Lung (tissue), 11 donors: ENCODE measurements at regions not wholly inside any gene's neighbourhood (a gene's known extent, or its start where the extent isn't known, plus 50 kb on each side); places are given as distances from the start of the nearest gene placed in this dataset.

Source experiments
- ATAC-seq: fragments of 200-7000 bp; cut with Tn5 transposase; one replicate; pipeline ENCODE4 v1.9.1; 2020; ENCODE audit warnings: moderate number of reproducible peaks; ENCODE audit not compliant: insufficient read depth, low FRiP score
- DNase-seq, 3 donors: peaks; one replicate each; pipeline ENCODE4 v3.0.0-alpha.2; 2013 to 2017
- H3K27ac ChIP-seq, 2 donors: one replicate each; pipeline ENCODE4 v1.5.1; 2013; ENCODE audit warnings: mild to moderate bottlenecking in 2 of 2, moderate library complexity in 2 of 2, control low read depth in 1 of 2, inconsistent platforms in 1 of 2, low read depth in 1 of 2, low read length in 1 of 2
- H3K27me3 ChIP-seq, 3 donors: one replicate each; pipeline ENCODE4 v1.5.1; 2013; ENCODE audit warnings: low read length in 2 of 3; ENCODE audit not compliant: control insufficient read depth in 3 of 3, insufficient read depth in 3 of 3
- H3K36me3 ChIP-seq, 4 donors: one replicate each; pipeline ENCODE4 v1.5.1; 2013; ENCODE audit warnings: low read length in 4 of 4, mild to moderate bottlenecking in 1 of 4, moderate library complexity in 1 of 4; ENCODE audit not compliant: control insufficient read depth in 4 of 4, insufficient read depth in 4 of 4
- H3K4me1 ChIP-seq, 5 donors: one replicate each; pipeline ENCODE4 v1.5.1; 2013; ENCODE audit warnings: low read length in 5 of 5, mild to moderate bottlenecking in 2 of 5, moderate library complexity in 1 of 5; ENCODE audit not compliant: control insufficient read depth in 5 of 5, insufficient read depth in 5 of 5
- H3K4me3 ChIP-seq: one replicate; pipeline ENCODE4 v1.5.1; 2013; ENCODE audit warnings: mild to moderate bottlenecking, control low read depth, moderate library complexity
- H3K9ac ChIP-seq, 2 donors: one replicate each; pipeline ENCODE4 v1.5.1; 2013; ENCODE audit warnings: low read length in 2 of 2, control low read depth in 1 of 2; ENCODE audit not compliant: insufficient read depth in 1 of 2
- H3K9me3 ChIP-seq, 4 donors: one replicate each; pipeline ENCODE4 v1.5.1; 2013; ENCODE audit warnings: low read length in 3 of 4, mild to moderate bottlenecking in 1 of 4, moderate library complexity in 1 of 4; ENCODE audit not compliant: control insufficient read depth in 4 of 4, insufficient read depth in 3 of 4
- CTCF ChIP-seq: IDR thresholded peaks from 2 replicates; pipeline ENCODE4 v1.5.1; 2012; ENCODE audit warnings: mild to moderate bottlenecking; ENCODE audit errors: control extremely low read depth, extremely low read depth
- WGBS, 2 donors: extraction: QIAGEN DNeasy Blood & Tissue Kit; methylation state at CpG; one replicate each; pipeline ENCODE4 v1.1.7; 2013; 5-methylcytosine and 5-hydroxymethylcytosine counted together
- donor health status: control.
- donor health status: control.
- donor health status: Bipolar disorder and iron deficiency.
- donor health status: healthy.
- donor health status: DM: yes; HTN: yes; CAD: no.

GRCh38 chr7:24456526-24457218 lies 116.6 kb upstream of the PALS2 start:
- no peak overlapping the region for H3K4me3 ChIP-seq
- ATAC-seq (no peak), DNase-seq (no peak)
- no peak for TF ChIP-seq CTCF
- H3K27me3 ChIP-seq, result no peaks in the 10 kb centered on the region
- no peaks in the 10 kb centered on the region for H3K4me1 ChIP-seq
- no peaks in the 10 kb centered on the region for H3K9me3 ChIP-seq
- H3K9ac ChIP-seq, result no peak overlapping the region
- H3K36me3 ChIP-seq, result no peaks in the 10 kb centered on the region
- no peak overlapping the region for H3K27ac ChIP-seq
- 30 to 57% methylated on average over 4 of the region's 4 CpGs for WGBS, 2 donors

- no peak overlapping the region for H3K27ac ChIP-seq
- H3K27me3 ChIP-seq, result no peaks in the 10 kb centered on the region
- H3K9ac ChIP-seq, result no peak overlapping the region
- no peak for TF ChIP-seq CTCF
- no peaks in the 10 kb centered on the region for H3K36me3 ChIP-seq
- no peaks in the 10 kb centered on the region for H3K4me1 ChIP-seq
- no peak overlapping the region for H3K4me3 ChIP-seq
- DNase-seq (no peak), ATAC-seq (no peak)
- WGBS, 2 donors, result 38 to 87% methylated on average over 2 of the region's 2 CpGs
- no peaks in the 10 kb centered on the region for H3K9me3 ChIP-seq
Measured at GRCh38 chr7:24457219-24457558, 116.1 kb upstream of the PALS2 start.

- TF ChIP-seq CTCF, result no peak
- no peak overlapping the region for H3K9ac ChIP-seq
- no peaks in the 10 kb centered on the region for H3K4me1 ChIP-seq
- H3K27me3 ChIP-seq, result no peaks in the 10 kb centered on the region
- no peaks in the 10 kb centered on the region for H3K36me3 ChIP-seq
- WGBS, 2 donors, result 45 to 72% methylated on average over 2 of the region's 2 CpGs
- H3K9me3 ChIP-seq, result no peaks in the 10 kb centered on the region
- DNase-seq (no peak), ATAC-seq (no peak)
- no peak overlapping the region for H3K4me3 ChIP-seq
- H3K27ac ChIP-seq, result no peak overlapping the region
Measured at GRCh38 chr7:24462117-24462516, 111.1 kb upstream of the PALS2 start.

GRCh38 chr7:24462984-24463383 lies 110.3 kb upstream of the PALS2 start:
- Histone ChIP-seq H3K4me1 (no peaks in the 10 kb centered on the region), H3K36me3 (no peaks in the 10 kb centered on the region), H3K9me3 (no peaks in the 10 kb centered on the region), H3K4me3 (no peak overlapping the region), H3K27me3 (no peaks in the 10 kb centered on the region), H3K9ac (no peak overlapping the region), H3K27ac (no peak overlapping the region)
- ATAC-seq, result no peak
- no peak for DNase-seq
- WGBS, 2 donors, result 89 to 95% methylated on average over 2 of the region's 2 CpGs
- no peak for TF ChIP-seq CTCF
